Breast epithelium (tissue), 4 donors: ENCODE measurements at regions not wholly inside any gene's neighbourhood (a gene's known extent, or its start where the extent isn't known, plus 50 kb on each side); places are given as distances from the start of the nearest gene placed in this dataset.
A peak's percentile ranks its signal among the peaks of the same experiment; 100 is the strongest.

ENCODE experiments used
- DNase-seq, 2 donors: peaks; one replicate each; pipeline ENCODE4 v3.0.0-alpha.2; 2019; ENCODE audit warnings: low spot score in 2 of 2
- H3K27ac ChIP-seq, 2 donors: fragments of 200-600 bp; sonication (generic) in 1 of 2; one replicate each; pipeline ENCODE4 v1.5.1; 2016 to 2019; ENCODE audit warnings: mild to moderate bottlenecking in 1 of 2
- H3K27me3 ChIP-seq, 2 donors: fragments of 200-600 bp; sonication (generic) in 1 of 2; one replicate each; pipeline versions ENCODE4 v1.5.1 to v1.6.0; 2017 to 2019; ENCODE audit warnings: control low read depth in 1 of 2, mild to moderate bottlenecking in 1 of 2
- H3K36me3 ChIP-seq: fragments of 200-600 bp; one replicate; pipeline ENCODE4 v1.5.1; 2019
- H3K4me1 ChIP-seq, 2 donors: fragments of 200-600 bp; sonication (generic); one replicate each; pipeline ENCODE4 v1.5.1; 2016 to 2019; ENCODE audit warnings: control low read depth in 1 of 2
- H3K4me3 ChIP-seq, 3 donors: fragments of 200-600 bp; sonication (generic); 1 replicate in 2 of 3; 2 replicates in 1 of 3; pipeline ENCODE4 v1.5.1; 2016 to 2019; ENCODE audit warnings: mild to moderate bottlenecking in 3 of 3, moderate library complexity in 2 of 3
- H3K9me3 ChIP-seq, 2 donors: fragments of 200-600 bp; sonication (generic) in 1 of 2; one replicate each; pipeline ENCODE4 v1.5.1; 2016 to 2019; ENCODE audit warnings: control low read depth in 1 of 2
- POLR2A ChIP-seq: fragments of 450-650 bp; IDR thresholded peaks from one replicate; pipeline ENCODE4 v1.6.1; 2016; ENCODE audit warnings: antibody characterized with exemption, mild to moderate bottlenecking, moderate library complexity
- POLR2AphosphoS5 ChIP-seq, 3 donors: sonication (generic); formaldehyde crosslinking; IDR thresholded peaks; one replicate each; pipeline ENCODE4 v1.6.1; 2017; ENCODE audit warnings: antibody characterized with exemption in 3 of 3
- intact Hi-C: fragments of 100-400 bp; cut with DNase I; formaldehyde crosslinking; loops from one replicate; pipeline ENCODE4 v1.15.1; 2023; ENCODE audit warnings: low total_unique reads
- TF ChIP-seq, protein P1 (sequence below), 3 donors: fragments of 450-650 bp; IDR thresholded peaks; one replicate each; pipeline ENCODE4 v1.5.1; 2016 to 2017; ENCODE audit warnings: antibody characterized with exemption in 3 of 3, mild to moderate bottlenecking in 3 of 3, moderate library complexity in 3 of 3

DNA sequence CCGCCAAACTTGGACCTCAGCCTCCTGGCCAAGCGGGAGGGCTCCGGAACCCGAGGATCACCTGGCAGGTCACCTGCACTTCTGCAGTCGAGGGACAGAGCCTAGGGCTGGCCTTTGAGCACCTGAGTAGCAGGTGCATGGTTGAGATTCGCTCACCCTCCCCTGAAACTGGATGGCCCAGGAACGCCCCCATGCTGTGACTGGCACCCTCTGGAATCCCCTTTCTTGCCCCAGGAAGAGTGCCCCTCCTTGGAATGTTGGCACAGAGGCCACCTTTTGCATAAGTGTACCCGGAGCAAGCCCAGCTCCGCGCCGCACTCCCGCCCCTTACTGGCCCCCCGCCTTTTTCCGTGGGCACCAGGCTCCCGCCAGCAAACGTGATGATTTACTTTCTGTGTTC lies 112.5 kb upstream of the IER5L start:
- Histone ChIP-seq H3K27me3 (no peaks in the 10 kb centered on the region), H3K27ac (no peak overlapping the region), H3K9me3 (no peaks in the 10 kb centered on the region), H3K4me1 (no peaks in the 10 kb centered on the region), H3K36me3 (no peaks in the 10 kb centered on the region), H3K4me3 (no peak overlapping the region)
- TF ChIP-seq, protein P1, sequence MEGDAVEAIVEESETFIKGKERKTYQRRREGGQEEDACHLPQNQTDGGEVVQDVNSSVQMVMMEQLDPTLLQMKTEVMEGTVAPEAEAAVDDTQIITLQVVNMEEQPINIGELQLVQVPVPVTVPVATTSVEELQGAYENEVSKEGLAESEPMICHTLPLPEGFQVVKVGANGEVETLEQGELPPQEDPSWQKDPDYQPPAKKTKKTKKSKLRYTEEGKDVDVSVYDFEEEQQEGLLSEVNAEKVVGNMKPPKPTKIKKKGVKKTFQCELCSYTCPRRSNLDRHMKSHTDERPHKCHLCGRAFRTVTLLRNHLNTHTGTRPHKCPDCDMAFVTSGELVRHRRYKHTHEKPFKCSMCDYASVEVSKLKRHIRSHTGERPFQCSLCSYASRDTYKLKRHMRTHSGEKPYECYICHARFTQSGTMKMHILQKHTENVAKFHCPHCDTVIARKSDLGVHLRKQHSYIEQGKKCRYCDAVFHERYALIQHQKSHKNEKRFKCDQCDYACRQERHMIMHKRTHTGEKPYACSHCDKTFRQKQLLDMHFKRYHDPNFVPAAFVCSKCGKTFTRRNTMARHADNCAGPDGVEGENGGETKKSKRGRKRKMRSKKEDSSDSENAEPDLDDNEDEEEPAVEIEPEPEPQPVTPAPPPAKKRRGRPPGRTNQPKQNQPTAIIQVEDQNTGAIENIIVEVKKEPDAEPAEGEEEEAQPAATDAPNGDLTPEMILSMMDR (IDR thresholded peaks at IDR 0.05) = no peak
- TF ChIP-seq POLR2A (no peak), POLR2AphosphoS5 (IDR thresholded peaks at IDR 0.05) (no peak)
- peak in 1 of 2 donors; percentile 59 for DNase-seq
- intact Hi-C loops = loop anchor here (1.0 kb wide), 1 partner anchor 31 kb away; no protein-coding TSS in a partner anchor

DNA sequence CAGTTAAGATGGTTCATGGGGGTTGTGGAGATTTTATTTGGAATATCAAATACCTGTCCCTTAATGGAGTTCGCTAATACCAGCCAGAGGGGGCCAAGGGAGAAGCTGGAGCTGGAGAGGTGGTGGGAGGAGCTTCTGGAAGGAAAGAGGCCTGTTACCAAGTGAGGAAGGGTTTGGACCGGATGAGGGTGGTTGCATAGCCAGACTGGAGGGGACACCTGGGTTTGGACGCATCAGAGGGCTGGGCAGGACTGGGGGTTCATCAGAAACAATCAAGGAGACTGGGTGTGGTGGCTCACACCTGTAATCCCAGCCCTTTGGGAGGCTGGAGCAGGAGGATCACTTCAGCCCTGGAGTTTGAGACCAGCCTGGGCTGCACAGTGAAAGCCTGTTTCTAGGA lies 111.8 kb upstream of the IER5L start:
- DNase-seq = peak in 1 of 2 donors; percentile 15
- intact Hi-C loops = loop anchor here (1.0 kb wide), 1 partner anchor 31 kb away; no protein-coding TSS in a partner anchor
- TF ChIP-seq, protein P1 (IDR thresholded peaks at IDR 0.05) = no peak
- TF ChIP-seq POLR2A (no peak), POLR2AphosphoS5 (IDR thresholded peaks at IDR 0.05) (no peak)

DNA sequence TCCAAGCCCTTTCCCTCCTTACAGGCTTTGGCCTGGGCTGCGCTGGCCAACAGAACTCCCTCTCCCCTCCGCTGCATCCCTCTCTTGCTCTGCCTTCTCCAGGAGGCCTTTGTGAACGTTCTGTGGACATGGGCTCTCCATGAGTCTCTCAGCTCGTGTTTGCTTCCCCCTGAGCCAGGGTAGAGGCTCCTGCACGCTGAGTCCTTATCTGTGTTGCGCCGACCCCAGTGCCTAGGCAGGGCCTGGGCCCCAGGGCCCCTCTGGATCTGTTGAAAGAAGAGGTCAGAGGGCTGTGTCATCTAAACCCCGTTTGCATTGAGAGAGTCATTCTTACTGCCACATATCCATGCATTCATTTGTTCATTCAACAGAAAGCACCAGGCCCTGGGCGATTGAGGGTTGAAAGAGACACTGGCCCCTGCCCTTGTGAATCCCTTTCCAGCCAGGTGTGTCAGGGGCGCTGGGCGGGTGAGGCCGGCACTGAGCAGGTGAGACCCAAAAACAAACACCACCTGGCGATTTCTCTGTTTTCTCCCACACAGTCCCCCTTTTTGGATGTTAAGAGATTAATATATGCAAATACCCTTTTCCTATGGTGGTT lies 111.2 kb upstream of the IER5L start:
- Histone ChIP-seq H3K27ac (no peak overlapping the region), H3K36me3 (no peaks in the 10 kb centered on the region), H3K9me3 (no peaks in the 10 kb centered on the region), H3K4me1 (no peaks in the 10 kb centered on the region), H3K27me3 (no peaks in the 10 kb centered on the region), H3K4me3 (no peak overlapping the region)
- TF ChIP-seq, protein P1 (IDR thresholded peaks at IDR 0.05) = no peak
- TF ChIP-seq POLR2A (no peak), POLR2AphosphoS5 (IDR thresholded peaks at IDR 0.05) (no peak)
- intact Hi-C loops = no loop called here
- peak in 1 of 2 donors; percentile 42 for DNase-seq

More for the DNA sequence above, 111.8 kb upstream of the IER5L start:
- no peaks in the 10 kb centered on the region for H3K36me3 ChIP-seq
- H3K4me1 ChIP-seq = no peaks in the 10 kb centered on the region
- H3K9me3 ChIP-seq = no peaks in the 10 kb centered on the region
- no peak overlapping the region for H3K27ac ChIP-seq
- no peaks in the 10 kb centered on the region for H3K27me3 ChIP-seq
- no peak overlapping the region for H3K4me3 ChIP-seq

DNA sequence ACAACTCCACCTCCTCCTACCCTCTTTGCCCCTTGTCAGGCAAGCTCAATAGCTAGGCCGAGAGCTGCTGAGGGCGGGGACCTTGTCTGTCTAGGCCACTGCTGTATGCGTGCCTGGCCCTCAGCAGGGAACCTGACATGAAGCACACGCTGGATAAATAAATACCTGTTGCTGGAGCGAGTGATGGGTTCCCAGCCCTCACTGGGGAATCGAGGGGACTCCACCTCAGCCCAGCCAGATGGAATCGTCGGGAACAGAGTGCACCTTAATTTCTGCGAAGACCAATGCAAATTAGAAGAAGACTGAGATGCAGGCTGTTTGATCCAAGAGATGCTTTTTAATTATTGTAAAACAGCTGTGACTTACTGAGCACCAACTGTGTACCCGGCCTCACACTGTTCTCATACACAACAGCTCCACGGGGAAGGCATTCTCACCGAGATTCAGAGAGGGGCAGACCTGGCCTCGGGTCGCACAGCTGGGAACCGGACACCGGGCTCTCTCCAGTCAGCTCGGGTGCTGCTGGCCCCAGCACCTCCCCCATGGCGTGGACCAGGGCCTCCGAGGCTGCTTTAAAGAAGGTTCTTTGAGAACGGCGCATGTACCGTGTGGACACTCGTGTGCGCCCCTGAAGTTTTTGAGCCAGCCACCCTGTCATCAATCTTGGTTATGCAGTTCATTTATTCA lies 109.7 kb upstream of the IER5L start:
- no peak overlapping the region for H3K27ac ChIP-seq
- no peak overlapping the region for H3K4me3 ChIP-seq
- no peaks in the 10 kb centered on the region for H3K27me3 ChIP-seq
- no peaks in the 10 kb centered on the region for H3K4me1 ChIP-seq
- TF ChIP-seq POLR2AphosphoS5 (IDR thresholded peaks at IDR 0.05) = no peak
- TF ChIP-seq, protein P1 (IDR thresholded peaks at IDR 0.05) = no peak
- TF ChIP-seq POLR2A = no peak
- DNase-seq = peak in 1 of 2 donors; percentile 35
- intact Hi-C loops = no loop called here
- H3K36me3 ChIP-seq = no peaks in the 10 kb centered on the region
- H3K9me3 ChIP-seq = no peaks in the 10 kb centered on the region
